ENCODE measurements at regions not wholly inside any gene's neighbourhood (a gene's known extent, or its start where the extent isn't known, plus 50 kb on each side); places are given as distances from the start of the nearest gene placed in this dataset.
"Not testable (repeated sequence)": the region's sequence is repeated elsewhere in the genome, so short reads cannot be mapped to it uniquely, and the experiment has no call there.

GRCh38 chr2:77768508-77768907 is 246.3 kb upstream of the LRRTM4 start:
- DNase-seq (ENCODE audit: low read depth) = no peak
- no peak overlapping the region for H3K4me3 ChIP-seq (ENCODE audit: low read depth, low read length)

GRCh38 chr2:77778917-77779316 is 256.7 kb upstream of the LRRTM4 start:
- H3K4me3 ChIP-seq (ENCODE audit: low read depth, low read length) = no peak overlapping the region
- no peak for DNase-seq (ENCODE audit: low read depth)
- no peak for TF ChIP-seq CTCF (IDR thresholded peaks at IDR 0.05; ENCODE audit: insufficient read depth, low read depth, low read length)

More at GRCh38 chr2:77768508-77768907, 246.3 kb upstream of the LRRTM4 start:
- TF ChIP-seq CTCF (IDR thresholded peaks at IDR 0.05; ENCODE audit: insufficient read depth, low read depth, low read length) = no peak

GRCh38 chr2:77793500-77793899 is 271.3 kb upstream of the LRRTM4 start:
- not testable (repeated sequence) for H3K4me3 ChIP-seq (ENCODE audit: low read depth, low read length); DNase-seq (ENCODE audit: low read depth)

GRCh38 chr2:77796397-77796796 is 274.2 kb upstream of the LRRTM4 start:
- TF ChIP-seq CTCF (IDR thresholded peaks at IDR 0.05; ENCODE audit: insufficient read depth, low read depth, low read length) = no peak
- no peak overlapping the region for H3K4me3 ChIP-seq (ENCODE audit: low read depth, low read length)
- DNase-seq (ENCODE audit: low read depth) = no peak

GRCh38 chr2:77797088-77797487 is 274.9 kb upstream of the LRRTM4 start:
- no peak for DNase-seq (ENCODE audit: low read depth)
- no peak for TF ChIP-seq CTCF (IDR thresholded peaks at IDR 0.05; ENCODE audit: insufficient read depth, low read depth, low read length)

GRCh38 chr2:77800410-77800809 is 278.2 kb upstream of the LRRTM4 start:
- DNase-seq (ENCODE audit: low read depth) = no peak

More at GRCh38 chr2:77797088-77797487, 274.9 kb upstream of the LRRTM4 start:
- no peak overlapping the region for H3K4me3 ChIP-seq (ENCODE audit: low read depth, low read length)

GRCh38 chr2:77807531-77808215 is 285.5 kb upstream of the LRRTM4 start:
- H3K4me3 ChIP-seq (ENCODE audit: low read depth, low read length) = no peak overlapping the region
- TF ChIP-seq CTCF (IDR thresholded peaks at IDR 0.05; ENCODE audit: insufficient read depth, low read depth, low read length) = no peak
- DNase-seq (ENCODE audit: low read depth) = no peak

More at GRCh38 chr2:77800410-77800809, 278.2 kb upstream of the LRRTM4 start:
- no peak for TF ChIP-seq CTCF (IDR thresholded peaks at IDR 0.05; ENCODE audit: insufficient read depth, low read depth, low read length)
- H3K4me3 ChIP-seq (ENCODE audit: low read depth, low read length) = no peak overlapping the region

All from fibroblast of villous mesenchyme (primary cell).